ENCODE measurements at regions not wholly inside any gene's neighbourhood (a gene's known extent, or its start where the extent isn't known, plus 50 kb on each side); places are given as distances from the start of the nearest gene placed in this dataset.

- WGBS, 2 donors (ENCODE audit: low coverage in 1 of 2) = 60 to 66% methylated on average over 4 of the region's 4 CpGs
- H3K4me3 ChIP-seq = no peak overlapping the region
- H3K27me3 ChIP-seq = no peaks in the 10 kb centered on the region
- no peak for DNase-seq
- TF ChIP-seq EP300 (IDR thresholded peaks at IDR 0.05; ENCODE audit: low read depth) (no peak), POLR2AphosphoS5 (IDR thresholded peaks at IDR 0.05) (no peak), POLR2A (IDR thresholded peaks at IDR 0.05) (no peak)
- TF ChIP-seq, protein P1, sequence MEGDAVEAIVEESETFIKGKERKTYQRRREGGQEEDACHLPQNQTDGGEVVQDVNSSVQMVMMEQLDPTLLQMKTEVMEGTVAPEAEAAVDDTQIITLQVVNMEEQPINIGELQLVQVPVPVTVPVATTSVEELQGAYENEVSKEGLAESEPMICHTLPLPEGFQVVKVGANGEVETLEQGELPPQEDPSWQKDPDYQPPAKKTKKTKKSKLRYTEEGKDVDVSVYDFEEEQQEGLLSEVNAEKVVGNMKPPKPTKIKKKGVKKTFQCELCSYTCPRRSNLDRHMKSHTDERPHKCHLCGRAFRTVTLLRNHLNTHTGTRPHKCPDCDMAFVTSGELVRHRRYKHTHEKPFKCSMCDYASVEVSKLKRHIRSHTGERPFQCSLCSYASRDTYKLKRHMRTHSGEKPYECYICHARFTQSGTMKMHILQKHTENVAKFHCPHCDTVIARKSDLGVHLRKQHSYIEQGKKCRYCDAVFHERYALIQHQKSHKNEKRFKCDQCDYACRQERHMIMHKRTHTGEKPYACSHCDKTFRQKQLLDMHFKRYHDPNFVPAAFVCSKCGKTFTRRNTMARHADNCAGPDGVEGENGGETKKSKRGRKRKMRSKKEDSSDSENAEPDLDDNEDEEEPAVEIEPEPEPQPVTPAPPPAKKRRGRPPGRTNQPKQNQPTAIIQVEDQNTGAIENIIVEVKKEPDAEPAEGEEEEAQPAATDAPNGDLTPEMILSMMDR (IDR thresholded peaks at IDR 0.05) = no peak
- H3K9me3 ChIP-seq = no peaks in the 10 kb centered on the region
- intact Hi-C loops (cut with DNase I; ENCODE audit: low total_unique reads) (no loop called here), in situ Hi-C loops (cut with MboI; ENCODE audit: low pct_ligation_motif_present in 1 of 4, low pct_unique_long_range_greater_than_20kb in 1 of 4, low sequenced_read_pairs in 3 of 4) (no loop called here)
- no peaks in the 10 kb centered on the region for H3K36me3 ChIP-seq
- no peak overlapping the region for H3K27ac ChIP-seq
- no peaks in the 10 kb centered on the region for H3K4me1 ChIP-seq
These were observed 197.2 kb upstream of the NPY2R start for GRCh38 chr4:155011163-155011780.

- WGBS, 2 donors (ENCODE audit: low coverage in 1 of 2) = 67 to 72% methylated on average over 1 of the region's 1 CpG
- in situ Hi-C loops (cut with MboI; ENCODE audit: low pct_ligation_motif_present in 1 of 4, low pct_unique_long_range_greater_than_20kb in 1 of 4, low sequenced_read_pairs in 3 of 4) = no loop called here
- intact Hi-C loops (cut with DNase I; ENCODE audit: low total_unique reads) = no loop called here
These were observed 196.0 kb upstream of the NPY2R start for GRCh38 chr4:155012469-155012868.

GRCh38 chr4:155017426-155017825 is 191.0 kb upstream of the NPY2R start:
- Histone ChIP-seq H3K4me1 (no peaks in the 10 kb centered on the region), H3K36me3 (no peaks in the 10 kb centered on the region), H3K27me3 (no peaks in the 10 kb centered on the region), H3K9me3 (no peaks in the 10 kb centered on the region), H3K4me3 (no peak overlapping the region), H3K27ac (no peak overlapping the region)
- intact Hi-C loops (cut with DNase I; ENCODE audit: low total_unique reads) (no loop called here), in situ Hi-C loops (cut with MboI; ENCODE audit: low pct_ligation_motif_present in 1 of 4, low pct_unique_long_range_greater_than_20kb in 1 of 4, low sequenced_read_pairs in 3 of 4) (no loop called here)
- DNase-seq = no peak
- TF ChIP-seq, protein P1 (IDR thresholded peaks at IDR 0.05) = no peak
- TF ChIP-seq POLR2A (IDR thresholded peaks at IDR 0.05) = no peak
- no peak for TF ChIP-seq POLR2AphosphoS5 (IDR thresholded peaks at IDR 0.05)
- TF ChIP-seq EP300 (IDR thresholded peaks at IDR 0.05; ENCODE audit: low read depth) = no peak

More at GRCh38 chr4:155012469-155012868, 196.0 kb upstream of the NPY2R start:
- no peak overlapping the region for H3K27ac ChIP-seq
- H3K4me3 ChIP-seq = no peak overlapping the region
- no peak for TF ChIP-seq POLR2AphosphoS5 (IDR thresholded peaks at IDR 0.05)
- no peak for TF ChIP-seq POLR2A (IDR thresholded peaks at IDR 0.05)
- no peak for DNase-seq
- H3K36me3 ChIP-seq = no peaks in the 10 kb centered on the region
- no peaks in the 10 kb centered on the region for H3K27me3 ChIP-seq
- H3K4me1 ChIP-seq = no peaks in the 10 kb centered on the region
- H3K9me3 ChIP-seq = no peaks in the 10 kb centered on the region

DNA sequence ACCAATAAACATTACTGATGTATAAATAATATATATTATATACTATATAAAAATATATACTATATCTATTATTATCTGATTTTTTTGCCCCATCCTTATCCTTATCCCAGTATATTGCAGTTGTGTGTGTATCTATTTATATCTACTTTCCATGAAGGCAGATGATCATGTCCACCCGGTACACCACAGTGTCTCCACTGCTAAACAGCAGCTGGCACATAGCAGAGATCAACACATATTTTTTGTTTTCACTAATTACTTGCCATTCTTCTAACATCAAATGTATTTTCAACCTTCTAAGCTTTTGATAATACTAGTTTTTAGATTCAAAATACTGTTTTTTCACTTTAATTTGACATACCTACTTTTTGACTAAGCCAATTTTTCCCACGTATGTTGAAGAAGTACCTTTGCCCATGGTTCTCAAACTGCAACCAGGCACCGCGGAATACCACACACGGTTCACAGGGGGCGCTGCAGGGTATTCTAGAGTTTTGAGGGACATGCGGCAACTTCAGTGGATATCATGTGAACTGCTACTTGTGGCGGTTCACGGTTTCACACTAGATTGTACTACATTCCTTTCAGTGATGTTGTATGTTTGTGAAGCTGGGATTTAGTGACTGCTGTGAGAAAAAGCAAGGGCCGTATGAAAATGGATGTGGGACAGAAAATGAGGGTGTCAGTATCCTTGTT is 182.5 kb upstream of the NPY2R start:
- H3K4me1 ChIP-seq = no peaks in the 10 kb centered on the region
- H3K36me3 ChIP-seq = no peaks in the 10 kb centered on the region
- TF ChIP-seq, protein P1 (IDR thresholded peaks at IDR 0.05) = peak; percentile 46 to 73 (median 64)
- TF ChIP-seq EP300 (IDR thresholded peaks at IDR 0.05; ENCODE audit: low read depth) = no peak
- DNase-seq = peak; percentile 60
- H3K27me3 ChIP-seq = no peaks in the 10 kb centered on the region
- intact Hi-C loops (cut with DNase I; ENCODE audit: low total_unique reads) = no loop called here
- no peak overlapping the region for H3K4me3 ChIP-seq
- WGBS, 2 donors (ENCODE audit: low coverage in 1 of 2) = 26 to 43% methylated on average over 4 to 10 of the region's 10 CpGs
- H3K27ac ChIP-seq = no peak overlapping the region
- H3K9me3 ChIP-seq = no peaks in the 10 kb centered on the region
- in situ Hi-C loops (cut with MboI; ENCODE audit: low pct_ligation_motif_present in 1 of 4, low pct_unique_long_range_greater_than_20kb in 1 of 4, low sequenced_read_pairs in 3 of 4) = no loop called here
